ENCODE measurements at regions not wholly inside any gene's neighbourhood (a gene's known extent, or its start where the extent isn't known, plus 50 kb on each side); places are given as distances from the start of the nearest gene placed in this dataset.

- no peak overlapping the region for H3K4me3 Mint-ChIP-seq
- H3K36me3 Mint-ChIP-seq (ENCODE audit: low read depth), result peaks cover 5% of the 10 kb centered on the region
- no peak for DNase-seq
- TF ChIP-seq CTCF (IDR thresholded peaks at IDR 0.05), result no peak
- H3K9me3 Mint-ChIP-seq, result peaks cover 22% of the 10 kb centered on the region
- peaks cover 5% of the 10 kb centered on the region for H3K27me3 Mint-ChIP-seq (ENCODE audit: low read depth, poor library complexity)
- H3K27ac Mint-ChIP-seq, result no peak overlapping the region
- H3K4me1 Mint-ChIP-seq, result peaks cover 18% of the 10 kb centered on the region
Observed at GRCh38 chr12:66763467-66763866, 84.6 kb upstream of the GRIP1 start.

- H3K4me1 Mint-ChIP-seq, result peaks cover 18% of the 10 kb centered on the region
- DNase-seq, result no peak
- H3K9me3 Mint-ChIP-seq, result peaks cover 12% of the 10 kb centered on the region
- H3K27me3 Mint-ChIP-seq (ENCODE audit: low read depth, poor library complexity), result peaks cover 9% of the 10 kb centered on the region
- H3K36me3 Mint-ChIP-seq (ENCODE audit: low read depth), result peaks cover 5% of the 10 kb centered on the region
- H3K27ac Mint-ChIP-seq, result no peak overlapping the region
- no peak overlapping the region for H3K4me3 Mint-ChIP-seq
- no peak for TF ChIP-seq CTCF (IDR thresholded peaks at IDR 0.05)
Observed at GRCh38 chr12:66765204-66765603, 86.3 kb upstream of the GRIP1 start.

- peaks cover 18% of the 10 kb centered on the region for H3K4me1 Mint-ChIP-seq
- no peak for DNase-seq
- no peaks in the 10 kb centered on the region for H3K36me3 Mint-ChIP-seq (ENCODE audit: low read depth)
- no peaks in the 10 kb centered on the region for H3K9me3 Mint-ChIP-seq
- H3K27me3 Mint-ChIP-seq (ENCODE audit: low read depth, poor library complexity), result peaks cover 7% of the 10 kb centered on the region
- no peak overlapping the region for H3K4me3 Mint-ChIP-seq
- no peak for TF ChIP-seq CTCF (IDR thresholded peaks at IDR 0.05)
- no peak overlapping the region for H3K27ac Mint-ChIP-seq
Observed at GRCh38 chr12:66767536-66767935, 88.7 kb upstream of the GRIP1 start.

- H3K27me3 Mint-ChIP-seq (ENCODE audit: low read depth, poor library complexity), result peaks cover 7% of the 10 kb centered on the region
- H3K9me3 Mint-ChIP-seq, result no peaks in the 10 kb centered on the region
- no peak overlapping the region for H3K4me3 Mint-ChIP-seq
- no peak for TF ChIP-seq CTCF (IDR thresholded peaks at IDR 0.05)
- peak overlapping the region; percentile 80 for H3K27ac Mint-ChIP-seq
- peaks cover 13% of the 10 kb centered on the region for H3K4me1 Mint-ChIP-seq
- DNase-seq, result no peak
- H3K36me3 Mint-ChIP-seq (ENCODE audit: low read depth), result no peaks in the 10 kb centered on the region
Observed at GRCh38 chr12:66768293-66768692, 89.4 kb upstream of the GRIP1 start.

GRCh38 chr12:66774929-66775328 lies 96.1 kb upstream of the GRIP1 start:
- no peaks in the 10 kb centered on the region for H3K9me3 Mint-ChIP-seq
- H3K4me1 Mint-ChIP-seq, result no peaks in the 10 kb centered on the region
- H3K36me3 Mint-ChIP-seq (ENCODE audit: low read depth), result no peaks in the 10 kb centered on the region
- no peak for DNase-seq
- H3K27me3 Mint-ChIP-seq (ENCODE audit: low read depth, poor library complexity), result peaks cover 37% of the 10 kb centered on the region
- no peak overlapping the region for H3K4me3 Mint-ChIP-seq
- TF ChIP-seq CTCF (IDR thresholded peaks at IDR 0.05), result no peak
- H3K27ac Mint-ChIP-seq, result no peak overlapping the region

GRCh38 chr12:66775871-66776270 lies 97.0 kb upstream of the GRIP1 start:
- Mint-ChIP-seq H3K27ac (no peak overlapping the region), H3K9me3 (no peaks in the 10 kb centered on the region), H3K36me3 (ENCODE audit: low read depth) (no peaks in the 10 kb centered on the region), H3K27me3 (ENCODE audit: low read depth, poor library complexity) (peaks cover 43% of the 10 kb centered on the region), H3K4me3 (no peak overlapping the region), H3K4me1 (no peaks in the 10 kb centered on the region)
- no peak for TF ChIP-seq CTCF (IDR thresholded peaks at IDR 0.05)
- DNase-seq, result no peak
